HEK293 (cell line): ENCODE measurements at regions not wholly inside any gene's neighbourhood (a gene's known extent, or its start where the extent isn't known, plus 50 kb on each side); places are given as distances from the start of the nearest gene placed in this dataset.

ENCODE experiments used
- CTCF ChIA-PET: fragments of 350-600 bp; formaldehyde crosslinking; extraction: SDS; loops from one replicate; lab custom pipeline; 2021; ENCODE audit warnings: antibody characterized with exemption; lab: Yijun Ruan, JAX
- POLR2A ChIA-PET: fragments of 300-600 bp; formaldehyde crosslinking; extraction: SDS; loops from one replicate; lab custom pipeline; 2020; ENCODE audit warnings: antibody characterized with exemption, inconsistent platforms; lab: Yijun Ruan, JAX
- H3K27ac ChIP-seq: fragments of 200-500 bp; sonication (Bioruptor generic); 2 replicates; pipeline ENCODE4 v1.5.1; 2014; ENCODE audit warnings: low read depth, low read length, control low read depth, inconsistent platforms; ENCODE audit errors: extremely low read depth
- H3K36me3 ChIP-seq, 2 experiments: fragments of 200-500 bp in 1 of 2; sonication (Bioruptor generic) in 1 of 2; 1 replicate in 1 of 2; 2 replicates in 1 of 2; pipeline ENCODE4 v1.5.1; 2014 to 2017; ENCODE audit warnings: inconsistent platforms in 2 of 2, low read length in 2 of 2; ENCODE audit not compliant: control insufficient read depth in 2 of 2, insufficient read depth in 1 of 2
- H3K4me1 ChIP-seq: fragments of 200-500 bp; sonication (Bioruptor generic); 2 replicates; pipeline ENCODE4 v1.5.1; 2014; ENCODE audit warnings: mild to moderate bottlenecking, low read length, inconsistent platforms; ENCODE audit not compliant: control insufficient read depth, insufficient read depth
- H3K4me3 ChIP-seq: 2 replicates; pipeline ENCODE4 v1.5.1; 2011; ENCODE audit warnings: low read depth, mild to moderate bottlenecking, control low read depth, low read length, moderate library complexity
- H3K9me3 ChIP-seq: fragments of 200-500 bp; sonication (Bioruptor generic); 2 replicates; pipeline ENCODE4 v1.5.1; 2014; ENCODE audit warnings: low read depth, low read length, inconsistent platforms; ENCODE audit not compliant: control insufficient read depth, insufficient read depth
- HOXD13 ChIP-seq: sonication (generic); formaldehyde crosslinking; IDR thresholded peaks from 2 replicates; pipeline ENCODE4 v1.8.0; 2022; ENCODE audit warnings: missing genetic modification reagents, borderline replicate concordance
- KLF1 ChIP-seq: fragments of 450-650 bp; formaldehyde crosslinking; IDR thresholded peaks from 2 replicates; pipeline ENCODE4 v1.5.1; 2016; ENCODE audit warnings: missing biosample characterization, missing genetic modification characterization
- SCRT2 ChIP-seq: fragments of 450-650 bp; formaldehyde crosslinking; IDR thresholded peaks from 2 replicates; pipeline ENCODE4 v1.5.1; 2016; ENCODE audit warnings: missing biosample characterization, missing genetic modification characterization
- YY1 ChIP-seq: fragments of 450-650 bp; formaldehyde crosslinking; IDR thresholded peaks from 2 replicates; pipeline ENCODE4 v1.5.1; 2018; ENCODE audit warnings: missing biosample characterization, missing genetic modification characterization
- ZBTB1 ChIP-seq: fragments of 450-650 bp; formaldehyde crosslinking; IDR thresholded peaks from 2 replicates; pipeline ENCODE4 v1.5.1; 2016; ENCODE audit warnings: missing biosample characterization, missing genetic modification characterization
- ZBTB10 ChIP-seq: fragments of 450-650 bp; formaldehyde crosslinking; IDR thresholded peaks from 2 replicates; pipeline ENCODE4 v1.5.1; 2016; ENCODE audit warnings: missing biosample characterization, missing genetic modification characterization
- ZBTB11 ChIP-seq: fragments of 450-650 bp; formaldehyde crosslinking; conservative IDR thresholded peaks from 2 replicates; pipeline ENCODE4 v1.5.1; 2016; ENCODE audit warnings: low read depth, missing biosample characterization, missing genetic modification characterization
- ZEB2 ChIP-seq: fragments of 450-650 bp; formaldehyde crosslinking; IDR thresholded peaks from 2 replicates; pipeline ENCODE4 v1.5.1; 2016; ENCODE audit warnings: missing biosample characterization, missing genetic modification characterization
- ZFP69B ChIP-seq: fragments of 450-650 bp; formaldehyde crosslinking; IDR thresholded peaks from 2 replicates; pipeline ENCODE4 v1.5.1; 2016; ENCODE audit warnings: missing biosample characterization, missing genetic modification characterization
- ZNF10 ChIP-seq: fragments of 450-650 bp; formaldehyde crosslinking; IDR thresholded peaks from 2 replicates; pipeline ENCODE4 v1.5.1; 2017; ENCODE audit warnings: missing biosample characterization, missing genetic modification characterization
- ZNF133 ChIP-seq: fragments of 450-650 bp; formaldehyde crosslinking; IDR thresholded peaks from 2 replicates; pipeline ENCODE4 v1.5.1; 2016; ENCODE audit warnings: missing biosample characterization, missing genetic modification characterization
- ZNF2 ChIP-seq: fragments of 450-650 bp; formaldehyde crosslinking; IDR thresholded peaks from 2 replicates; pipeline ENCODE4 v1.5.1; 2016; ENCODE audit warnings: missing biosample characterization, missing genetic modification characterization
- ZNF521 ChIP-seq: fragments of 450-650 bp; formaldehyde crosslinking; IDR thresholded peaks from 2 replicates; pipeline ENCODE4 v1.5.1; 2017; ENCODE audit warnings: missing biosample characterization, mild to moderate bottlenecking, missing genetic modification characterization
- ZNF530 ChIP-seq: fragments of 450-650 bp; formaldehyde crosslinking; IDR thresholded peaks from 2 replicates; pipeline ENCODE4 v1.5.1; 2016; ENCODE audit warnings: low read depth, missing biosample characterization, missing genetic modification characterization
- ZNF560 ChIP-seq: fragments of 450-650 bp; formaldehyde crosslinking; IDR thresholded peaks from 2 replicates; pipeline ENCODE4 v1.5.1; 2017; ENCODE audit warnings: missing biosample characterization, missing genetic modification characterization, borderline replicate concordance
- ZNF623 ChIP-seq: fragments of 450-650 bp; formaldehyde crosslinking; IDR thresholded peaks from 2 replicates; pipeline ENCODE4 v1.5.1; 2016; ENCODE audit warnings: missing biosample characterization, missing genetic modification characterization
- ZNF629 ChIP-seq: fragments of 450-650 bp; formaldehyde crosslinking; IDR thresholded peaks from 2 replicates; pipeline ENCODE4 v1.5.1; 2017; ENCODE audit warnings: missing biosample characterization, missing genetic modification characterization
- ZNF747 ChIP-seq: fragments of 450-650 bp; formaldehyde crosslinking; IDR thresholded peaks from 2 replicates; pipeline ENCODE4 v1.5.1; 2016; ENCODE audit warnings: missing biosample characterization, missing genetic modification characterization
- ZNF785 ChIP-seq: fragments of 450-650 bp; formaldehyde crosslinking; IDR thresholded peaks from 2 replicates; pipeline ENCODE4 v1.5.1; 2016; ENCODE audit warnings: missing biosample characterization, missing genetic modification characterization
- TF ChIP-seq, protein P1 (sequence below): fragments of 450-650 bp; formaldehyde crosslinking; IDR thresholded peaks from 2 replicates; pipeline ENCODE4 v1.5.1; 2016; ENCODE audit warnings: missing biosample characterization, missing genetic modification characterization, low read depth
- TF ChIP-seq, protein P2 (sequence below): fragments of 450-650 bp; formaldehyde crosslinking; IDR thresholded peaks from 2 replicates; pipeline ENCODE4 v1.5.1; 2016; ENCODE audit warnings: missing biosample characterization, missing genetic modification characterization

- Histone ChIP-seq H3K4me1 (no peaks in the 10 kb centered on the region), H3K4me3 (no peak overlapping the region), H3K9me3 (no peaks in the 10 kb centered on the region)
- CTCF ChIA-PET, result no interaction called here
- TF ChIP-seq ZNF10, result no peak
- TF ChIP-seq ZFP69B (tag by site-specific recombination), result no peak
- no peak for TF ChIP-seq ZBTB1
- TF ChIP-seq ZNF623 (tag by site-specific recombination), result no peak
- TF ChIP-seq ZNF560 (tag by site-specific recombination), result no peak
- TF ChIP-seq KLF1 (tag by site-specific recombination), result no peak
- TF ChIP-seq ZNF629 (tag by site-specific recombination), result no peak
- TF ChIP-seq HOXD13, result no peak
- TF ChIP-seq SCRT2 (tag by site-specific recombination), result no peak
- no peak for TF ChIP-seq ZEB2
- TF ChIP-seq, protein P1, sequence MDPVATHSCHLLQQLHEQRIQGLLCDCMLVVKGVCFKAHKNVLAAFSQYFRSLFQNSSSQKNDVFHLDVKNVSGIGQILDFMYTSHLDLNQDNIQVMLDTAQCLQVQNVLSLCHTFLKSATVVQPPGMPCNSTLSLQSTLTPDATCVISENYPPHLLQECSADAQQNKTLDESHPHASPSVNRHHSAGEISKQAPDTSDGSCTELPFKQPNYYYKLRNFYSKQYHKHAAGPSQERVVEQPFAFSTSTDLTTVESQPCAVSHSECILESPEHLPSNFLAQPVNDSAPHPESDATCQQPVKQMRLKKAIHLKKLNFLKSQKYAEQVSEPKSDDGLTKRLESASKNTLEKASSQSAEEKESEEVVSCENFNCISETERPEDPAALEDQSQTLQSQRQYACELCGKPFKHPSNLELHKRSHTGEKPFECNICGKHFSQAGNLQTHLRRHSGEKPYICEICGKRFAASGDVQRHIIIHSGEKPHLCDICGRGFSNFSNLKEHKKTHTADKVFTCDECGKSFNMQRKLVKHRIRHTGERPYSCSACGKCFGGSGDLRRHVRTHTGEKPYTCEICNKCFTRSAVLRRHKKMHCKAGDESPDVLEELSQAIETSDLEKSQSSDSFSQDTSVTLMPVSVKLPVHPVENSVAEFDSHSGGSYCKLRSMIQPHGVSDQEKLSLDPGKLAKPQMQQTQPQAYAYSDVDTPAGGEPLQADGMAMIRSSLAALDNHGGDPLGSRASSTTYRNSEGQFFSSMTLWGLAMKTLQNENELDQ (tag by site-specific recombination), result no peak
- TF ChIP-seq ZNF785, result no peak
- no peak for TF ChIP-seq ZNF530 (tag by site-specific recombination)
- TF ChIP-seq, all 188 proteins: peak for 0
- Histone ChIP-seq H3K36me3 (no peaks in the 10 kb centered on the region), H3K27ac (no peak overlapping the region)
- POLR2A ChIA-PET, result no interaction called here
These were observed 165.8 kb downstream of the KCTD12 start for GRCh38 chr13:76720416-76720815.

DNA sequence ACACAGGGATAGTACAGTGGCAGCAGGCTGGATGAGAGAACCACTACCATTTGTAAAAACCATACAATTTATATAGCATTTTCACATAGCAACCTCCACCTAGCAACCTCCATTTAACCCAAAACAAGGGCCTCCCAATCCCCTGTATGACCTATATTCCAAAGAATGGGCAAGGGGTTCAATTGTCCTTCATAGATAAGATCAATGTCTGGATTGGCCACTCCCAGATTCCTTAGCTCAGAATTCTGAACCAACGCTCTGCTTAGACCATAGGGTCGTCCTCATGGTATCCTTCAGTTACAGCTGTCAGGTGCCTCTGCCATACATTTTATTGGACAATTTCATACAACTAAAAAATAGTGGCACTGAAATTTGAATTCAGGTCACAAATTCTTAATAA lies 166.2 kb downstream of the KCTD12 start:
- no peak overlapping the region for H3K4me3 ChIP-seq
- CTCF ChIA-PET, result interaction anchor here (0.7 kb wide), 1 partner anchor 18 kb away, joined by 3 read pairs; no protein-coding TSS in a partner anchor
- no peaks in the 10 kb centered on the region for H3K4me1 ChIP-seq
- no peak overlapping the region for H3K27ac ChIP-seq
- no peaks in the 10 kb centered on the region for H3K36me3 ChIP-seq
- TF ChIP-seq ZBTB11 (tag by site-specific recombination) (no peak), YY1 (tag by site-specific recombination) (no peak), ZFP69B (tag by site-specific recombination) (no peak), ZNF133 (tag by site-specific recombination) (no peak), ZNF2 (tag by site-specific recombination) (no peak), ZBTB10 (tag by site-specific recombination) (no peak), ZNF521 (tag by site-specific recombination) (no peak), ZNF747 (tag by site-specific recombination) (no peak), ZEB2 (no peak)
- TF ChIP-seq, protein P2, sequence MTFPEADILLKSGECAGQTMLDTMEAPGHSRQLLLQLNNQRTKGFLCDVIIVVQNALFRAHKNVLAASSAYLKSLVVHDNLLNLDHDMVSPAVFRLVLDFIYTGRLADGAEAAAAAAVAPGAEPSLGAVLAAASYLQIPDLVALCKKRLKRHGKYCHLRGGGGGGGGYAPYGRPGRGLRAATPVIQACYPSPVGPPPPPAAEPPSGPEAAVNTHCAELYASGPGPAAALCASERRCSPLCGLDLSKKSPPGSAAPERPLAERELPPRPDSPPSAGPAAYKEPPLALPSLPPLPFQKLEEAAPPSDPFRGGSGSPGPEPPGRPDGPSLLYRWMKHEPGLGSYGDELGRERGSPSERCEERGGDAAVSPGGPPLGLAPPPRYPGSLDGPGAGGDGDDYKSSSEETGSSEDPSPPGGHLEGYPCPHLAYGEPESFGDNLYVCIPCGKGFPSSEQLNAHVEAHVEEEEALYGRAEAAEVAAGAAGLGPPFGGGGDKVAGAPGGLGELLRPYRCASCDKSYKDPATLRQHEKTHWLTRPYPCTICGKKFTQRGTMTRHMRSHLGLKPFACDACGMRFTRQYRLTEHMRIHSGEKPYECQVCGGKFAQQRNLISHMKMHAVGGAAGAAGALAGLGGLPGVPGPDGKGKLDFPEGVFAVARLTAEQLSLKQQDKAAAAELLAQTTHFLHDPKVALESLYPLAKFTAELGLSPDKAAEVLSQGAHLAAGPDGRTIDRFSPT, result no peak
- no peaks in the 10 kb centered on the region for H3K9me3 ChIP-seq
- POLR2A ChIA-PET, result no interaction called here
